Colonic mucosa (tissue), 4 donors: ENCODE measurements at regions not wholly inside any gene's neighbourhood (a gene's known extent, or its start where the extent isn't known, plus 50 kb on each side); places are given as distances from the start of the nearest gene placed in this dataset.

Source experiments
- DNase-seq: peaks from one replicate; pipeline ENCODE4 v3.0.0-alpha.2; 2020
- H3K27ac ChIP-seq: fragments of 200-600 bp; one replicate; pipeline ENCODE4 v1.8.0; 2021
- H3K27me3 ChIP-seq: fragments of 200-600 bp; one replicate; pipeline ENCODE4 v1.8.0; 2021
- H3K36me3 ChIP-seq: fragments of 200-600 bp; one replicate; pipeline ENCODE4 v1.8.0; 2021
- H3K4me1 ChIP-seq: fragments of 200-600 bp; one replicate; pipeline ENCODE4 v1.8.0; 2021; ENCODE audit warnings: mild to moderate bottlenecking
- H3K4me3 ChIP-seq: fragments of 200-600 bp; one replicate; pipeline ENCODE4 v1.8.0; 2021
- H3K9ac ChIP-seq, 2 donors: one replicate each; pipeline ENCODE4 v1.7.0; 2013; ENCODE audit warnings: control low read depth in 2 of 2, low read depth in 2 of 2, low read length in 2 of 2
- H3K9me3 ChIP-seq: fragments of 200-600 bp; one replicate; pipeline ENCODE4 v1.8.0; 2021
- intact Hi-C: fragments of 100-400 bp; cut with DNase I; formaldehyde crosslinking; loops from one replicate; pipeline ENCODE4 v1.14.1; 2022
- TF ChIP-seq, protein P1 (sequence below): fragments of 200-600 bp; IDR thresholded peaks from one replicate; pipeline ENCODE4 v1.8.0; 2022; ENCODE audit warnings: antibody characterized with exemption, mild to moderate bottlenecking
- donor health status: healthy.
- donor health status: DM: no; HTN: no; CAD: no.
- donor health status: DM: no; HTN: no; CAD: no.

DNA sequence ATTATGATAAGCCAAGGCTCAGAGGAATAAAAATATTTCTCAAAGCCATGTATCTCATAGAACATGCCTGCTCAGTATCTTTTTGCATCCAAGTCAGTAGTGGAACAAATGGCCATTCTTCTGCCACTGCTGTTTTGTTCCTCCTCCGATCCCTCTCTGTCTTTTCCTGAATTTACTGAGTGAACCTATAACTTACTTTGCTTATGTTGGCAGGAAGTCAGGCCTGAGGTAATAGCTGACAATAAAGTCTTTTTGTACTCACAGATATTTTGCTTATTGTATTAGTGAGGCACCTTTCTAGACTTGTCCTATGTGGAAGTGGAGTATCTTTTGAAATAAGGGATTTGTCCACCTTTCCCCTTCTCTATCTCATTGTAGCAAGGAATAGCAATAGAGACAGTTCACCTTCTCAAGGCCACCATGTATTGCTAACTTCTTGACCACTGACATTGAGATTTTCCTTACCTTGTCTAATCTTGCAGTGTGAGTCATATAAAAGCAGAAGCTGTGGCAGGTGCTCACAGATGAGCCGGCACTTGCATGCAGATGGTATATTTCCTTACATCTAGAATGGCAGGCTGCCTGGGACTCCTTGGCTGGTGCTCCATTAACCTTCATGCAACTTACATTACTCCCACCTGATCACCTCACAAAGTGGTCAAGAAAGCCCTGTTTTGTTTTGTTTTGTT is 68.2 kb downstream of the AGTR2 start:
- H3K27ac ChIP-seq, result peak overlapping the region; percentile 73
- intact Hi-C loops, result no loop called here

DNA sequence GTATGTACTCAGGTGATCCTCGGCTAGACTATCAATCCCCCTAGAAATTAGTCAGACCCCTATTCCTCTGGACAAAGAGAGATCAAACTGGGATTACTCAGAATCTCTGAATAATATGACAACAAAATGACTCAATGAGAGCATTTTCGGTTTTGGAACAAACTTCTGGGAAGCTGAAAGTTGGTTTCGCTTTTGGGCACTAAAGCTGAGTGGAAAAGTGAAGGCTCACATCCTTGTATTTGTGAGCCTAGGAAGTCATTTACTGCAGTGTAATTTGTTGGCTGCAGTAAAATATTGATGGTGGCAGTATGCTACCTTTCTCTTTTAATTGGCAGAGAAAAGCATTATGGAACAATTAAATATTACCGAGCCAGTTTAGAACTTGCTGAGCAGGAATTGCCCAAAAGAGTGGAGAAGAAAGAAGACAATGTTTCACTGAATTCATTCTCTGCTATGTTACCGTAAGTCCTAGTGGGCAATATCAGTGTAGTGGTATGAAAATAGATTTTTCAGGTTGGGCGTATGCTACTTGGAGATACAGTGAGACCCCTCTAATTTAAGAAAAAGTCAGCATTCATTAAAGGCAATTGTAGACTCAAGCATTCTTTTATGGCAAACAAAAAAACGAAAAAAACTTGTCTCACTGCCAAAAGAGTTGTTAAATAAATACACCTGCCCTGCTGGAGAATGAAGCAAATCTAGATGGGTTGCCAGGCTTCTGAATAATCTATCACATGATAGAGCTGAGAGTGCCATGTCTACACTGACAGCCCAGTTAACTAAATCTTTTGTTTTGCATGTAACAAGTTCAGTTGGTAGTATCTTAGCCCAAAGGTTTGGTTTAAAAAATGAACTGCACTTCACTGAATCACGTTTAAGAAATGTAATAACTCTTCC is 69.6 kb downstream of the AGTR2 start:
- H3K27me3 ChIP-seq, result no peaks in the 10 kb centered on the region
- TF ChIP-seq, protein P1, sequence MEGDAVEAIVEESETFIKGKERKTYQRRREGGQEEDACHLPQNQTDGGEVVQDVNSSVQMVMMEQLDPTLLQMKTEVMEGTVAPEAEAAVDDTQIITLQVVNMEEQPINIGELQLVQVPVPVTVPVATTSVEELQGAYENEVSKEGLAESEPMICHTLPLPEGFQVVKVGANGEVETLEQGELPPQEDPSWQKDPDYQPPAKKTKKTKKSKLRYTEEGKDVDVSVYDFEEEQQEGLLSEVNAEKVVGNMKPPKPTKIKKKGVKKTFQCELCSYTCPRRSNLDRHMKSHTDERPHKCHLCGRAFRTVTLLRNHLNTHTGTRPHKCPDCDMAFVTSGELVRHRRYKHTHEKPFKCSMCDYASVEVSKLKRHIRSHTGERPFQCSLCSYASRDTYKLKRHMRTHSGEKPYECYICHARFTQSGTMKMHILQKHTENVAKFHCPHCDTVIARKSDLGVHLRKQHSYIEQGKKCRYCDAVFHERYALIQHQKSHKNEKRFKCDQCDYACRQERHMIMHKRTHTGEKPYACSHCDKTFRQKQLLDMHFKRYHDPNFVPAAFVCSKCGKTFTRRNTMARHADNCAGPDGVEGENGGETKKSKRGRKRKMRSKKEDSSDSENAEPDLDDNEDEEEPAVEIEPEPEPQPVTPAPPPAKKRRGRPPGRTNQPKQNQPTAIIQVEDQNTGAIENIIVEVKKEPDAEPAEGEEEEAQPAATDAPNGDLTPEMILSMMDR, result no peak
- H3K9ac ChIP-seq, result peak overlapping the region in 1 of 2 donors; percentile 43
- H3K9me3 ChIP-seq, result no peaks in the 10 kb centered on the region
- no peaks in the 10 kb centered on the region for H3K36me3 ChIP-seq
- no peak overlapping the region for H3K4me3 ChIP-seq
- DNase-seq, result peak; percentile 22
- H3K27ac ChIP-seq, result peak overlapping the region; percentile 73
- intact Hi-C loops, result no loop called here
- H3K4me1 ChIP-seq, result no peaks in the 10 kb centered on the region

More for the DNA sequence above, 68.2 kb downstream of the AGTR2 start:
- Histone ChIP-seq H3K9me3 (no peaks in the 10 kb centered on the region), H3K9ac (no peak overlapping the region), H3K4me1 (no peaks in the 10 kb centered on the region), H3K36me3 (no peaks in the 10 kb centered on the region), H3K4me3 (no peak overlapping the region), H3K27me3 (no peaks in the 10 kb centered on the region)
- TF ChIP-seq, protein P1, result no peak
- DNase-seq, result no peak

DNA sequence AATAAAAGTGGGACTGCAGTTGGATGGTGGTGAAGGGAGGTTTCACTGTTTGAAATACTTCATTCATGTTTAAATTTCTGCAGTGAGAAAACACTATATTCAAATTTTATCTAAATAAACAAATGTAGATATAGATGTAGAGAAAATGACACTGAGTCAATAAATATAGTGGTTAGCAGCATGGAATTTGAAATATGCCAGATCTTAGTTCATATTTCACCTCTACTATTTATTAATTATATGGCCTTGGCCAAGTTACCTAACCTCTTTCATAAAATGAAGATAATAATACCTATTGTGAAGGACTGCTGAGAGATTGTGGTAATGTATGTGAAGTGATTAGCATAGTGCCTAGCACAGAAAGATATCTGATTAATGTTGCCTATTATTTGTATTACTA is 70.5 kb downstream of the AGTR2 start:
- no peak for DNase-seq
- Histone ChIP-seq H3K36me3 (no peaks in the 10 kb centered on the region), H3K9ac (no peak overlapping the region), H3K27ac (no peak overlapping the region), H3K9me3 (no peaks in the 10 kb centered on the region), H3K27me3 (no peaks in the 10 kb centered on the region), H3K4me1 (no peaks in the 10 kb centered on the region), H3K4me3 (no peak overlapping the region)
- intact Hi-C loops, result no loop called here
- TF ChIP-seq, protein P1, result no peak

DNA sequence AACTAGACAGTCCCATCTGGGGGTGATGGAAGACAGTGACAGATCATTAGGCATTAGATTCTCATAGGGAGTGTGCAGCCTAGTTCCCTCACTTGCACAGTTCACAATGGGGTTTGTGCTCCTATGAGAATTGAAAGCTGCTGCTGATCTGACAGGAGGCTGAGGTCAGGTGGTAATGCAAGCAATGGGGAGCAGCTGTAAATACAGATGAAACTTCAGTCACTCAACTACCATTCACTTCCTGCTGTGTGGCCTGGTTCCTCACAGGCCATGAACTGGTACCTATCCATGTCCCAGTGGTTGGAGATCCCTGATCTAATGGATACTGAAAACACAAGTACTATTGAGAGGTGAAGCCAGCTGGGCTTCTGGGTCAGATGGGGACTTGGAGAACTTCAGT is 72.5 kb downstream of the AGTR2 start:
- Histone ChIP-seq H3K27ac (no peak overlapping the region), H3K36me3 (no peaks in the 10 kb centered on the region), H3K4me3 (no peak overlapping the region), H3K9me3 (no peaks in the 10 kb centered on the region), H3K9ac (no peak overlapping the region), H3K4me1 (no peaks in the 10 kb centered on the region), H3K27me3 (no peaks in the 10 kb centered on the region)
- DNase-seq, result no peak
- TF ChIP-seq, protein P1, result no peak
- intact Hi-C loops, result no loop called here

DNA sequence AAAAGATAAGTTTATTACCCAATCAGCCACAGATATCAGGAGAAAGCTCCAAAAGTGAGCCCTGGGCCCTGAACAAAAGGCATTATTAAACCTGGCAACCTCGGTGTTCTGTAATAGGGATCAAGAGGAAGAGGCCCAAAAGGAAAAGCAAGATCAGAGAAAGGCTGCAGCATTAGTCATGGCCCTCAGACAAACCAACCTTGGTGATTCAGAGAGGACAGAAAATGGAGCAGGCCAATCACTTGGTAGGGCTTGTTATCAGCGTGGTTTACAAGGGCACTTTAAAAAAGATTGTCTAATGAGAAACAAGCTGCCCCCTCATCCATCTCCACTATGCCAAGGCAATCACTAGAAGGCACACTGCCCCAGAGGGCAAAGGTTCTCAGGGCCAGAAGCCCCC is 75.7 kb downstream of the AGTR2 start:
- intact Hi-C loops, result no loop called here
- Histone ChIP-seq H3K4me3 (no peak overlapping the region), H3K9ac (no peak overlapping the region), H3K27ac (no peak overlapping the region), H3K9me3 (no peaks in the 10 kb centered on the region), H3K36me3 (no peaks in the 10 kb centered on the region), H3K4me1 (no peaks in the 10 kb centered on the region), H3K27me3 (no peaks in the 10 kb centered on the region)
- DNase-seq, result no peak
- TF ChIP-seq, protein P1, result no peak
